ENCODE measurements at regions not wholly inside any gene's neighbourhood (a gene's known extent, or its start where the extent isn't known, plus 50 kb on each side); places are given as distances from the start of the nearest gene placed in this dataset.

DNA sequence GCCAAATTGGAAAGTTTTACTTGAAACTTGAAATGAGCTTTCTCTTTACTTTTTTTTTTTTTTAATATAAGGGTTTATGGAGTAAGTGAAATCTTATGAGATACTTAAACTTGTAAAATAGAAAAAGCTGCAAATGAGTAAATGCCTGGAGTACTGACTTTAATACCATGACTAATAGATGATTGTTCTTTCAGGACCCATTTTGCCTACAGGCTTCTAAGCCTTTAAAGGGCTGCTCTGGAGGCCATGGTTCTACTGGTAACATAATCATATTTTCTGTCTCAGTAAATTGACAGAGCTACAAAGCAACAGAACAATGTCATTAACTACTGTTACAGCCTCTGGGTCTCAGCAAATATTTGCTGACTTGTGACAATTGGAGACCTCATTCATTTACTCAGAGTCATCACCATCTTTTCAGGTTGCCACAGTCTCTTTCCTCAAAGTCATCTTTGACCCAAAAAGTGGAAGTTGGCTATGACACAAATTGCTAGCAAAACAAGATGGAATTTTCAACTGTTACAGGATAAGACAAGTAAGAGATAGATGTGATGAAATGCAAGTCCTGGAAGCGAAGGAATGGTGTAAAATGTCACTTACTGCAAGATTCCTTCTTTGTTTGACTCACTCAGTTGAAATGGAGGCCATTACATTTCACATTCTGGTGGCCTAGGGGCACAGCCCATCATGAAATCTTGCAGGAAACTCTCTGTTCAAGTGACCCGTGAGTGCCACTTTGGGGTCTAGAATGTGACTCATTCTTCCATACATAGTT, 132.7 kb downstream of the BTC start:
- intact Hi-C loops (cut with DNase I; ENCODE audit: low total_unique reads): no loop called here
- DNase-seq (ENCODE audit: low spot score in 2 of 2): no peak

GRCh38 chr4:74663631-74664030, 130.7 kb downstream of the BTC start:
- intact Hi-C loops (cut with DNase I; ENCODE audit: low total_unique reads): no loop called here
- no peak overlapping the region for H3K4me3 ChIP-seq (ENCODE audit: low read depth, poor library complexity, severe bottlenecking)
- DNase-seq (ENCODE audit: low spot score in 2 of 2): no peak
- TF ChIP-seq CTCF (IDR thresholded peaks at IDR 0.05) (no peak), POLR2A (IDR thresholded peaks at IDR 0.05) (no peak)

More for the DNA sequence above, 132.7 kb downstream of the BTC start:
- H3K4me3 ChIP-seq (ENCODE audit: low read depth, poor library complexity, severe bottlenecking): no peak overlapping the region
- TF ChIP-seq POLR2A (IDR thresholded peaks at IDR 0.05) (no peak), CTCF (IDR thresholded peaks at IDR 0.05) (no peak)
- 75 to 84% methylated on average over 2 of the region's 2 CpGs for WGBS, 2 donors

- DNase-seq (ENCODE audit: low spot score in 2 of 2): peak in 1 of 2 donors; percentile 77
- intact Hi-C loops (cut with DNase I; ENCODE audit: low total_unique reads): no loop called here
Observed at GRCh38 chr4:74665346-74665745, 129.0 kb downstream of the BTC start.

DNA sequence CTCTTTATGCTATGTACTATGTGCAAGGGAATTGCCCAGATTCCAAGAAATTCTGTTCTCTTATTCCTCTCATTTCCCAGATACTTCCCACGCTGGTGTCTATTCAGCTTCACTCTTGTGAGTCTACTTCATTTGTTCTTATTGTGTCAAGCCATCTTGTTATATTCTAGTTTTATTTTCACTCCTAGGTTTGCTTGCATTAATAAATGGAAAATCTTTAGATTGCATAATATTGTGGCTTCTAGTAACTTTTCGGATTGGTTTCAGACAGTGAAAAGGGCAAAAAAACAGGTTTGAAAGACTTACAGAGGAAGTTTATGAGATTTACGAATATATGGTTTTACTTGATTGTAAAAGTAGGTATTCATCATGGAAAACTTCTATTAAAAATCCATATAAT, 128.4 kb downstream of the BTC start:
- no peak for TF ChIP-seq CTCF (IDR thresholded peaks at IDR 0.05)
- no peak for TF ChIP-seq POLR2A (IDR thresholded peaks at IDR 0.05)
- no peak overlapping the region for H3K4me3 ChIP-seq (ENCODE audit: low read depth, poor library complexity, severe bottlenecking)
- intact Hi-C loops (cut with DNase I; ENCODE audit: low total_unique reads): no loop called here
- 82 to 84% methylated on average over 3 of the region's 3 CpGs for WGBS, 2 donors
- DNase-seq (ENCODE audit: low spot score in 2 of 2): no peak

More at GRCh38 chr4:74665346-74665745, 129.0 kb downstream of the BTC start:
- H3K4me3 ChIP-seq (ENCODE audit: low read depth, poor library complexity, severe bottlenecking): no peak overlapping the region
- WGBS, 2 donors: 58 to 59% methylated on average over 4 of the region's 4 CpGs
- TF ChIP-seq POLR2A (IDR thresholded peaks at IDR 0.05) (no peak), CTCF (IDR thresholded peaks at IDR 0.05) (no peak)

DNA sequence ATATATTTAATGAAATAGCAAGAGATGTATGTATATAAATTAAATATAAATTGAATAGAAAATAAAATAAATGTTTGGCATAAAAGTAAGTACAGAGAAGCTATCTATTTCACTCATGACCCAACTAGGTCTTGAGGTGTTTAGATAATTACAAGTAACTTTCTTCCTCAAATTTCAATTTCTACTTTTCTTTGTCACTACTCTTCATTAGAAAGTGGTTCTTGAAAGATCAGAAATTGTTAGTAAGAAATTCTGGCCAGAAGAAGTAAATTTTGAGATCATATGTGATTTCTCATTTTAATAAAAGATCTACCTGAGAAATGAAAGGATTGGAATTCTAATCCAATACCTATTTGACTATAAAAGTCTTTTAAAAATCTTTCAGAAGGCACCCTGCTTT, 126.9 kb downstream of the BTC start:
- intact Hi-C loops (cut with DNase I; ENCODE audit: low total_unique reads): no loop called here
- H3K4me3 ChIP-seq (ENCODE audit: low read depth, poor library complexity, severe bottlenecking): no peak overlapping the region
- no peak for DNase-seq (ENCODE audit: low spot score in 2 of 2)
- TF ChIP-seq POLR2A (IDR thresholded peaks at IDR 0.05) (no peak), CTCF (IDR thresholded peaks at IDR 0.05) (no peak)

DNA sequence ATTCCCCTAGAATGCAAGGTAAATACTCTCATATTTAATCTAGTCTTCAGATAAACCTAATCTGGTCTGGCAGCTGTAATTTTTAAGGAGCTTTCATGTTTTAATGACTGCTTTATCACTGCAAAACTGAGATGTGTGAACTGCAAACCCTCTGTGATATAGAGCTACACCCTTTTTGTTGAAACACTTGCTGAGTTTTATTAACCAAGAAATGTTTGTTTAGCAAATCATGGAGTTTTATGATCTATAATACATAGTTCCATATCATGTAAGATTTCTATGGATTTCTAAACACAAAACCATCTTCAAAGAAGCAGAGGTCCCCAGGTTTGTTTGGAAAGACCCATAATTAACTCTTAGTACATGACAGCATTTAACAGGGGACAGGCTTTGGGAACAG, 126.4 kb downstream of the BTC start:
- no peak for DNase-seq (ENCODE audit: low spot score in 2 of 2)
- intact Hi-C loops (cut with DNase I; ENCODE audit: low total_unique reads): no loop called here
- no peak overlapping the region for H3K4me3 ChIP-seq (ENCODE audit: low read depth, poor library complexity, severe bottlenecking)
- no peak for TF ChIP-seq POLR2A (IDR thresholded peaks at IDR 0.05)
- no peak for TF ChIP-seq CTCF (IDR thresholded peaks at IDR 0.05)

All from lower leg skin (tissue), 4 donors.